NCI-H146 treated with DMSO at 0.1 percent for 48 hours (cell line): ENCODE measurements at regions not wholly inside any gene's neighbourhood (a gene's known extent, or its start where the extent isn't known, plus 50 kb on each side); places are given as distances from the start of the nearest gene placed in this dataset.

Experiments used
- DNase-seq: peaks from one replicate; lab custom pipeline; 2025; ENCODE audit not compliant: unreplicated experiment; lab: John Stamatoyannopoulos, UW

DNA sequence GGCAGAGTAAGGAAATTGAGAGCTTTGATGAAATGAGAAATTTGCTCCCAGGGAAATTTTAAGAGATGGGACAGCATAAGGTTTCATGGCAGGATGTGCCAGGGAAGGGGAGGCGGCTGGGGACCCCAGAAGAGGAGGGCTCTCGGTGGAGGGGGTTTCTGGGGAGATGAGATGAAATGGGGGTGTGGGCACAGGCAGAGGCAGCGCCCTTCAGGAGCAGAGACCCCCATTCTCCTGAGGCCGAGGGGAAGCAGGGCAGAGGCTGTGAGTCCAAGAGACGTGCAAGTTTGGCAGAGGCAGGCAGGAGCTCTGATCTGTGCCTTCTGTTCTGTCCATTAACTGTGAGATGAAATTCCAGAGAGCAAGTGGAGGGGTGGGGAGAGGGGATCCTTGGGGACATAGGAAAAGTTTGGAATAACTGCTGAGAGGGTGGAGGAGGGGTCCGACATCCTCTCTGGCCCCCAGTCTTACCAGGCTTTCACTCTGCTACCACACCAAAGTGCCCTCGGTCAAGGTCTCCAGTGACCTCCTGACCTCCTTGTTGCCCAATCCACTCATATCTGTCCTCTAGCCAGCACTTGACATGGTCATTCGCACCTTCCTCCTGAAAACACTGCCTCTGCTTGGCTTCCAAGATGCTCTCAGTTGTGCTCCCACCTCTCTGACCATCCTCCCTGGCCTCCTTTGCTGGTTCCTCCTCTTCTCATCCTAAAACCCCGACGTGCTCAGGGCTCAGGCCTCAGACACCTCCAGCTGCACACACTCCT, 108.1 kb upstream of the MVB12B start:
- DNase-seq, result no peak

DNA sequence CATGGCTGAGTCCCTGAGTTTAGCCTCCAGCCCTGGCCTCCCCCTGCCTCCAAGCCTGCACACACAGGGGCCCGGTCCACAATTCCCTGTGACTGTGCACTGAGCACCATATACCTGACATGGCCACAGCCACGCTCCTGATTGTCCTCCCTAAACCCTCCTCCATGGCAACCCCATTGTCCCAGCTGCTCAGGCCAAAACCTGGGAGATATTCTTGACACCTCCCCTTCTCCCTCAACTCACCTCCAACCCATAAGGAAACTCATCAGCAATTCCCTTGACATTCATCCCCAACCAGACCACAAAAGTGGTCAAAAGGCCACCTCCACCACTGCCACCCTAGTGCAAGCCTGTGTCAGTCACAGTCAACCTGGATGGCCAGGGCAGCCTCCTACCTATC, 107.5 kb upstream of the MVB12B start:
- DNase-seq, result no peak

DNA sequence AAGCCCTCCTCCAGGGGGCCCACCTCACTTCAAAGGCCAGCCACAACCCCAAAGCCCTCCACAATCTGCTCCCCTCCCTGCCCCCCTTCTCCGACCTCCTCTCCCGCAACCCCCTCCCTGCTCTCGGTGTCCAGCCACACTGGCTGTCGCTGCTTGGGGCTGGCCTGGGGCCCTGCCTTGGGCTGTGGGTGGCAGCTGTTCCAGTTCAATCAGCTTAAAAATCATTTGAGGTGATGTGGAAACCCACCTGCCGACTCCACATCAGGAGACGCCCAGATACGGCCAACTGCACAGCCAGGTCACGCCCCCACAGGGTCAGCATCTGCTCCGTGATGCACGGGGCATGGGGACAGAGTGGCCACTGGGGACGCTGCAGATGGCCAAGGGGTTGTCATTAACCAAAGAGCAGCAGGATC, 107.0 kb upstream of the MVB12B start:
- DNase-seq, result no peak

DNA sequence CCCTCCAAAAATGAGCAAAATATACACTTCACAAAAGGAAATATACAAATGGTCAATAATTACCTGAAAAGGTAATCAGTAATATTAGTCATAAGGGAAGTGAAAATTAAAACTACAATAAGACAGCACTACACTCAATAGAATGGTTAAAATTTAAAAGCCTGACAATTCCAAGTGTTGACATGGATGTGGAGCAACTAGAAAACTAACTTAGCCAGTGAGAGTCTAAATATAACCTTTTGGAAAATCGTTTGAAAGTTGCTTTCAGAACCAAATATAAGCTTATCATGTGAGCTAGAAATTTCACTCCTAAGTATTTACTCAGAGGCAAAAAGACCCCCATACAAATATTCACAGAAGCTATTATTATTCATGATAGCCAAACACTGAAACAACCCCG, 105.1 kb upstream of the MVB12B start:
- DNase-seq, result no peak

DNA sequence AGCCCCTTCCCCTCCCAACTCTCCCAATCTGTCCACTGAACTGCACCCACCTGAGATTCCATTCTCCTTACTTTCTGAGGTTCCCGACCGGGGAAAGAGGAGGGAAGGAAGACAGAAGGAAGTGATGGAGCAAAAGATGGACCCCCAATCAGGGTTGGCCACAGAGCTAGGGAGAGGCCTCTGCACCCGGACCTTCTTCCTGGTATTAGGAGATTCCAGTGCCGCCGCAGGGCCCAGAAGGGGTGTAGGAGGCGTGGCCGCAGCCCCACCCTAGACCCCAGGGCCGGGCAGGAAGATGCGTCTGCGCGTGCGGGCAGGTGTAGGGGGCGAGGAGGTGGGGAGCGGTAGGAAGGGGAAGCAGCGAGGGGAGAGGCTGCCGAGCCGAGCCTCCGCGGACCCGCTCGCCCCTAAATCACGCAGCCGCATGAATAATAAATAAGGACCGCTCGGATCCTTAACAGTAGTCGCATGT, 104.2 kb upstream of the MVB12B start:
- DNase-seq, result no peak

DNA sequence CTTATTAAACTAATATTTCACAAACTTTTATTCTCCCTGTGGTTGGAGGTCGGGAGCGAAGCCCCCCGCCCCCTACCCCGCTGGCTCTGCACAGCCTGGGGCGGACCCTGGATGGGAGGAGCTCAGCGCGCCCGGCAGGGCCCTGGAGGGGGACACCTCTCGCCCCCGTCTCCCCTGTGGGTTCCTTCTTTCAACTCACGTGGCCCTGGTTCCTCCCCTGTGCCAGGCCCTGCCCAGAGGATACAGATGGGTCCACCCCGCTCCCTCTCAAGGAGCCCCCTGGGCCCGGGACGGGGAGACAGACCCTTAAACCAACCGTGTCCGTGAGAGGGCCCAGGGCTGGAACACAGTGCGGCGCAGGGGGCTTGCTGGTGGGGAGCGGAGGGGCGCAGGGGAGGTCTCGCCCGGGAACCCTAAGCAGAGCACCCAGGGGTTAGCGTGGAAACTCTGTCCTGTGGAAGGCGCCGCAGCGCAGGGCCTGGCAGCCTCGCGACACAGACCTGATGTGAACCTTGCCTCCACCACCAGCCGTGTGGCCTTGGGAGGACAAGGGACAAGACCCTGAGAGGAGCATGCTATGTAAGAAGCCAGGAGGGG, 103.7 kb upstream of the MVB12B start:
- DNase-seq, result no peak

DNA sequence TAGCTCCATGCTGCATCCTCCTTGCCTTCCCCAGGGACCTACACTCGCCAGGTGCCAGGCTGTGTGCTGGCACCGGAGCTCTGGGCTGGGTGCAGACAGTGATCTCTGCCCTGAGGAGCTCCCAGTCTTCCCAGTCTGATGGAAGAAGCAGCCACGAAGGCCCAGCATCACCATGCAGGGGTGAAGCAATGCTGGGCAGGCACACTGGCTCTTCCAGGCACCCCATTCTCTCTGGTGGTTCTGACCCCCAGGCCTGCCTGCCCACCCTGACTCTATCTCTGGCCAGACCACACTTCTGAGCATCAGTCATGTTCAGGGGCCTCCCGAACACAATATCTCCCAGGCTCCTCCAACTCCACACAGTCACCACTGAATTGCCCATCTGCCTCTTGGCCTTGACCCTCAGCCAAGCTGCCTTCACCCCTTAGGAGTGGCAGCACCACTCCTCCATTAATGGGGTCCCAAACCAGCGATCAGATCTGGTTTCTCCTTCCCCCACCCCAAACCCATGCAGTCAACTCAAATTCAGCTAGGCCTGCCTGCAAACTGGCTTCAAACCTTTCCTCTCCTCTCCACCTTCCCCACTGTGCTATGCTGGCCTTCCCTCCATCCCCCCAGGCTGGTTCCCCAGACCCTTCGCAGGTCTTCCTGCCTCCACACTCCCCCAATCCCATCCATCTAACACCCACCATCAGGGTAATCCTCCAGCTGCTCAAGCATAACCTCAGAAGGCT, 102.7 kb upstream of the MVB12B start:
- no peak for DNase-seq

DNA sequence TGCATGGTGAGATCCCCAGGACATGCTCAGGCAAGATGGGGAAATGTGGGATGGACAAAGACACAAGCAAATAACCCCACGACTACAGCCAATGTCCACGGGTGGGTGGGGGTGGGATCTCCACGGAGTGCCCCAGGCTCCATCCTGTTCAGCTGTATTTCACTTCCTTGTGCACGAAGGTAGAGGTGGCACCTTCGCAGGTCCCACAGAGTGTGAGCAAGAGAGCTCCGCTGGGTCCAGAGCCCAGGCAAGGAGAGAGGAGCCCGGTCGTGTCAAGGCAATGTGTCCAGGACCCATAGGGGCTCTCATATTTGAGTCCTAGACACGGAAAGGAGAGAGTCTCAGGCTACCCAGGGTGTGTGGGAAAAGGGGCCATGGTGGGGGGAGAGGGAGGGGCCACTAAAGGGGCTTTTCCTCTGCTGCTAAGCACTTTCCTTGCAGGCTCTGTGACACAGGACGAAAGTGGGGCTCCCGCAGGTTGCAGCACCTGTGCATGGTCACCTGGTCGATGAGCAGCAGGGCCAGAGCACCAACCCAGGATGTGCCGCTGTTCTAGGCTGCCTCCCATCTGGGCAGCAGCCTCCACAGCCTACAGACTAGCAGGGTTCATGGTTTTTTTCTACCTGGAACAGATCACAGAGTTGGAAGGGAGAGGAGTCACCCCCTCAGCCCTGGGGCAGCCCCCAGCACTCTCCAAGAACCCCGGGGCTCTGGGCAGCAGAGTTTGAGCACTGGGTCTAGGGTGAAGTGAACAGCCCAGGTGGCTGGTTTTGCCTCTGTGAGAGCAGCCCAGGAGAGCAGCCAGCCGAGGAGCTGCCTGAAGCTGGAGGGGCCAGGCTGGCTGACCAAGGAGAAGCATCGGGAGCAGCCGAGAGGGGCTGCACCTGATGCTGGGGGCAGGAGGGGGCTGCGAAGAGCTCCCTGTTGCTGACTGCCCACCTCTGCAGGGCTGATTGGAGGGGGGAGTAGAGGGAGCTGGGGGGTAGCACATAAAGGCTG, 100.7 kb upstream of the MVB12B start:
- DNase-seq, result no peak

DNA sequence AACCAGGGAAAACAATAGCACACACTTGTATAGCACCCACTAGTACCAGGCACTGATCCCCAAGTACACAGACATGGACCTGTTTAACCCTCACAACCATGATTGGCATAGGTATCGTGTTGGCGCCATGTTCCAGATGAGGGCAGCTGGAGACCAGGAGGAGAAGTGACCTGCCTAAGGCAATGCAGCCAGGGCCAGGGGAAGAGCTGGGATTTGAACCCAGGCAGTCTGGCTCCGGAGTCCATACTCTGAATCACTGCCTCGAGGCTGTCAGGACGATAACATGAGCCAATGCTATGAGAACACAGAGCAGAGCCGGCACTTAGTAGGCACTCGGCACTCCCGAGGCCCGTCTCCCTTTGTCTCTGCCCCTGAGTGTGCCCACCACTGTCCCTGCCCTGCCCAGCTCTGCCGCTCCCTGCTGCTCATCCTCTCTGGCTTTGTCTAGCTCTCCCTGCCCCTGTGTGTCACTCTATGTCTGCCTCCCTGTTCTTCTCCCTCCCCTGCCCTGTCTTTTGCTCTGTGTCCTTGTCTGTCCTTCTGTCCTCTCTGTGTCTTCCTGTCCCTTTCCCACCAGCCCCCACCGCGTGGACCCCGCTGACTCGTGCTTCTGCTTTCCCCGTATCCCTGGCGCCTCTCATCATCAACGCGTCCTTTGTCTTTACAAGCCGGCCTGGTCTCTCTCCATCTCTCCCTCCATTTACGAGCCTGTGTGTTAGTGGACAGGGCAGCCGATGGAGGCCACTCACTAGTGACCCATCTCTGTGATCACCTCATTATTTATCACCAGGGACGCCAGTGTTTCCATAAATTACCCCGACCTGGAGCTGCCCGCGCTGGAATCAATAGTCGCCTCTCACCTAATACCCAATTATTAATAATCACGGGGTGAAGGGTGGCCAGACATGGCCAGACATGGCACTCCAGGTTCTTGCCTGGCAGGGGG, 99.4 kb upstream of the MVB12B start:
- DNase-seq, result no peak

DNA sequence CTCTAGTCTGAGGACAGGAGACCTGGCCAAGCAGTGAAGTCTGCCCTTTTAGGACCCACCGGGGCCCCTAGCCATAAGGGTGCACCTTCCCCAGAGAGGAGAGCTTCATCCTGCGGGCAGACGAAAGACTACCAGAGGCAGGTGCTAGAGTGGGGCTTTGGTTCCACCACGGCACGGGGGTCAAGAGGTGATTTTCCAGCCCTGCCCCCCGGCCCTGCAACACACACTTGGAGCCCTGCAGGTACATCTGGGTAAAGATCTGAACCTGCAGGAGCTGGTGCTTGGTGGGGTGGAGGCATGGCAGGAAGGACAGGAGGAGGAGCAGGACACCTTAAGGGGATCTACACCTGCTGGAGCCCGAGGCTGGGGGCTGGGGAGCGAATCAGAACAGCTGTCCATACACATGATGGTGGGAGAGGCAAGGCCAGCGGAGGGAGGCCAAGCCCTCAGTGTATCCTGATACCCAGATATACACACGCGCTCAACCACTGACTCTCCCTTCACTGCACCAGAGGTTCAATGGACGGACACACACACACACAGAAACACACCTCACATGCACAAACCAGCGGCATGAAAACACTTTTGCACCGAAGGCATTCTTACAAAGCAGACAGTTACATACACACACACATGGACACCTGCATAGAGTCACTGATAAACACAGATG, 98.4 kb upstream of the MVB12B start:
- no peak for DNase-seq

DNA sequence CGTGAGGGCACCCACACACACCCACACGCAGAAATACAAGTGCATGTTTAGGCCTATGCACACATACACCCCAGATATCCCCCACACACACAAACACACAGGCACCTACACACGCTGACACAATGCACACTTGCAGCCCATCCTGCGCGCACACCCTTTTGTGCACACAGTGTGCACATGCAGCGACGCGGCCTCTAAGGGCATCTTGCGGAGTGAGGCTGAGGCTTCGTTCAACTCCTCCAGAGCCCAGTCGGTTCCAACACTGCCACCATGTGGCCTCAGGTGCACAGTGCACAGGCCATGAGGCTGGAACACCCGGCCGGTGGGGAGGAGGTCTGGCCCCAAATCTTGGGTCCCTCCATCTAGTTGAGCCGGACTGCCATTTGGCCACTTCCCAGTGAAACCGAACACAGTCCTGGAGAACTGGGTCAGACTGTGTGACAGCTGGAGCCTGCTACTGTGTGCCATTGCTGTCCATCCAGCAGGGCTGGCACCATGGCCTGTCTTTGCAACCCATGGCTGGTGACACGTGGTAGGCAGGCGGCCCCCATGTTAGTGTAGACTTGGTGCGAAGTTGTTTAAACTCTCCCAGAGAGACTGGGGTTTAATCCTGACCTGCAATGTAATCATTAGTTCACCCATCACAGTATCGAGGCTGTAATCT, 97.7 kb upstream of the MVB12B start:
- DNase-seq, result peak; percentile 18

DNA sequence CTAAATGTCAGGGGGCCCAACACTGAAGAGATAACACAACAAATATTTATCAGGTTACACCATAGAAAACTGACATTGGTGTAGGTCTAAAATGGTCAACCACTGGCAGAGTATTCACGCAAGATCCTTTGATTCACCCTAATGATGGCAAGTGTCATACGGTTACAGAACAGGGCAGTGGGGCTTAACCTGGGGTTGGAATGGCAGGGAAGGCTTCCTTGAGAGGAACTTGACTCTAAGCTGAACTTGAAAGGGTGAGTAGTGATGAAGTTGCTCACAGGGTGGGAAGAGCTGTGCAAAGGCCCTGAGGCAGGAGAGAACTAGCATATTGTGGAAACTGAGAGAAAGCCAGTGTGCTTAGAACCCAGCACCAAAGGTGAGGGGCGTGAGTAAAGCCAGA, 97.1 kb upstream of the MVB12B start:
- no peak for DNase-seq

DNA sequence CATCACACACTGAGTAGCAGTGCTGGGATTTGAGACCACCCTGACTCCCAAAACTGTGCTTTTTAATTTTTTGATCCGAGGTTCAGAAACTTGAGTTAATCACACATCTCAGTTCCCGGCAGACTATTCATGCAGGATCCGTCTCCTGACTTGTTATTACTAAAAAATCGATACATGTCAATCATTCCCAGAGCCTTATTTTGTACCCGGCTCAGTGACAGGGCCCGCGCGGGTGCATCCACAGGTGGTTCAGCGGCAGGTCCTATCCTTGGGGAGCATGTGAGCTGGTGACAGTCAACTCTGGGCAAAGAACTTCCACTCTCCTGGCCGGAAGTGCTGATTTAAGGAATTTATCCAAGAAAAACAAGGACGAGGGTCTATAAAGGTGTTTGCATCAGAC, 95.9 kb upstream of the MVB12B start:
- no peak for DNase-seq

DNA sequence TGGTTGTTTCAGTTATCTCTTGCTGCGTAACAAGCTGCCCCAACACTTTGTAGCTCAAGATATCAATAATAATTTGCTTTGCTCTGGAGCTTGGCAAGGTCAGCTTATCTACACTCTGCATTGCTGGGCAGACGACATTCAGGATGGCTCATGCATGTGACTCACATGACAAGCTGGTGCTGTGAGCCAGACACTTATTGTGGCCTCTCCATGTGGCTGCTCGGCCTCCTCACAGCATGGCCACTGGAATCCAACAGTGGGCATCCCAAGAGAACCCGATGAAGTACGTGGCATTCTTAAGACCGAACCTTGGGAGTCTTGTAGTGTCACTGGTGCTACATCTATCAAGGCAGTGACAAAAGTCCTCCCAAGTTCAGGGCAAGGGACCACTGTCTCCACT, 94.2 kb upstream of the MVB12B start:
- no peak for DNase-seq

DNA sequence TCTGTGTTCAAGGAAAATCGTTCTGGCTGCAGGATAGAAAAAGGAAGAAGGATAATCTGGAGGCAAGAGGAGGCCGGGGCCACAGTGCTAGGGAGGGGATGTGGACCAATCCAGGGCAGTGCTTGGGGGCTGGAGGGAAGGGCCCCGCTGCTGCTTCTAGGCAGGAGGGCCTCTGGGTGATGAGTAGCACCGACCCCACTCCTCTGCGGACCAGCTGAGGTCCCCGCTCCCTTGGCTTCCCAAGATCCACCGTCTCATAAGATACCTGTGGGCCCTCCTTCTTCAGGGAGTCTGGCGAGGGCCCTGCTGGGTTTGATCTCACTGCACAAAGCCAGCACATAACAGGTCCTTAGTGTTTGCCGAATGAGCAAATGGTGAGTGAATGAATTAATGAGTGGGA, 93.5 kb upstream of the MVB12B start:
- DNase-seq, result no peak

DNA sequence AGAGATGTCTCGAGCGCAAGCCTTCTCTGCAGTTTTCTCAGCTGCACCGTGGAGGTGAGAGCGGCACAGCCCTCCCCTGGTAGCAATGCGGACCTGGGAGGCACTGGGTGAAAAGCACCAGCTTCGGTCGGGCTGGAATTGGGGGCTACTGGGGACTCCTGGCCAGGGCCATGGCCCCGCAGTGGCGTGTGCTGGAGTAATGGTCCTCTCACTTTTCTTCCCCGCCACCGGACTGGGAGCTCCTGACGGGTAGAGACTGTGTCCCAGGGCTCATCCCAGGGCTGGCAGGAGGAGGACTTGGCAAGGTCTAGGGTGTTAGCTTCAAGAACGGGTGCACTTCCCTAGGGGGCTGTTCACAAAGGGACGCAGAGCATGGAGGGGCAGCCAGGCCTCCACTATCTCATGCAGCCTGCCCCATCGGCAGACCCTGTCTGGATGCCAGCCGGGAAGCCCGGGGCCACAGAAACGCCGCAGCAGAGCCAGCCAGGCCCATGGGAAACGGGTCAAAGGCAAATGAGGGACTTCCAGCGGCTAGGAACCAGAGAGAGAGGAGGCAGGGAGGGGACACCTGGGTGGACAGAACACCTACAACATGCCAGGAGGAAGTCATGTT, 92.6 kb upstream of the MVB12B start:
- DNase-seq, result no peak

DNA sequence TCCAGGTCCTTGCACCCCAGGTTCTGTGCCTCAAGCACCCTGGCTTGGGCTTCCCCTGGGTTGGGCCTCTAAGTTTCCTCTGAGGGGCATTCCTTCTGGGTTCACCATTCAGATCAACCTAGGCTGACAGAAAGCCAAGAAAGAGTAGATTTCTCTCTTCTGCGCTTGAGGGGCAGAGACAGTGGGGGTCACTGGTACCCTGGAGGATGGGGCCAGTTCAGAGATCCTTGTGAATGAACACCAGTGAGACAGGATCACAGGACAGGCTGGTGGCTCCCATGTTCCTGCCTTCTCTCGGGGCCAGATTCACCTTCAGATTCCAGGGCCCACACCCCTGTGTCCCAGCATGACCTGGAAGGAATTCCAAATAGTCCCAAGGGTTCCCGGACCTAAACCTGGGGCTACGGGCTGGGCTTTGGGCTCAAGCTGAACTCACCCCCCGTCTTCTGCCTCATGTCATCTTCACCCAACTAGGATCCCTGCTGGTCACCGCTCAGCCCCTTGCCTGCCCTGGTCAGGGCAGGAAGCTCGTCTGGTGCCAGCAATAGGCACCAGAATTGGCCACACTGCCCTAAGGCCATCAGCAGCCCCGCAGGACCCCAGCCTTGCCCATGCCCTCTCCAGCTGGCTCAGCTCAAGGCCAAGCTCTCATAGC, 91.8 kb upstream of the MVB12B start:
- DNase-seq, result no peak
